MCF 10A (cell line): ENCODE measurements at regions not wholly inside any gene's neighbourhood (a gene's known extent, or its start where the extent isn't known, plus 50 kb on each side); places are given as distances from the start of the nearest gene placed in this dataset.

ENCODE experiments used
- BruUV-seq: library from RNA; stranded (reverse); fragments of 400-500 nt; replicated peaks from 2 replicates; lab custom pipeline; 2021; lab: Mats Ljungman, UMichigan
- CTCF ChIA-PET: fragments of 300-600 bp; sonication (Branson Sonifier 250); formaldehyde crosslinking; extraction: SDS; loops from one replicate; lab custom pipeline; 2021; ENCODE audit warnings: antibody characterized with exemption, inconsistent platforms; lab: Yijun Ruan, JAX
- POLR2A ChIA-PET: fragments of 300-600, 350-650 bp; sonication (Branson Sonifier 250); formaldehyde crosslinking; extraction: SDS; loops from one replicate; lab custom pipeline; 2020; ENCODE audit warnings: antibody characterized with exemption, inconsistent platforms; lab: Yijun Ruan, JAX
- DNase-seq: peaks from one replicate; pipeline ENCODE4 v3.0.0-alpha.2; 2018; ENCODE audit not compliant: unreplicated experiment
- H3K27ac Mint-ChIP-seq: one replicate; pipeline ENCODE4 v1.8.0; 2022; ENCODE audit warnings: mild to moderate bottlenecking, low read depth, mixed read lengths; ENCODE audit not compliant: unreplicated experiment
- H3K27me3 Mint-ChIP-seq: one replicate; pipeline ENCODE4 v1.8.0; 2022; ENCODE audit warnings: mixed read lengths; ENCODE audit not compliant: insufficient read depth, unreplicated experiment
- H3K36me3 Mint-ChIP-seq: one replicate; pipeline ENCODE4 v1.8.0; 2022; ENCODE audit warnings: mild to moderate bottlenecking, moderate library complexity, mixed read lengths; ENCODE audit not compliant: insufficient read depth, unreplicated experiment
- H3K4me1 Mint-ChIP-seq: one replicate; pipeline ENCODE4 v1.8.0; 2022; ENCODE audit warnings: mixed read lengths; ENCODE audit not compliant: insufficient read depth, unreplicated experiment
- H3K4me3 Mint-ChIP-seq: one replicate; pipeline ENCODE4 v1.8.0; 2022; ENCODE audit warnings: mild to moderate bottlenecking, moderate library complexity, mixed read lengths; ENCODE audit not compliant: unreplicated experiment
- H3K9me3 Mint-ChIP-seq: one replicate; pipeline ENCODE4 v1.8.0; 2022; ENCODE audit warnings: mixed read lengths; ENCODE audit not compliant: unreplicated experiment
- CTCF ChIP-seq: fragments of 200-600 bp; IDR thresholded peaks from one replicate; pipeline ENCODE4 v1.8.0; 2022; ENCODE audit warnings: antibody characterized with exemption, mild to moderate bottlenecking; ENCODE audit not compliant: unreplicated experiment
- intact Hi-C: fragments of 100-400 bp; cut with micrococcal nuclease; formaldehyde crosslinking; loops from 2 replicates; pipeline ENCODE4 v1.14.1; 2022

- CTCF ChIA-PET: no interaction called here
- intact Hi-C loops: no loop called here
- H3K27me3 Mint-ChIP-seq: no peaks in the 10 kb centered on the region
- H3K27ac Mint-ChIP-seq: no peak overlapping the region
- no TSS peak for BruUV-seq
- DNase-seq: no peak
- peaks cover 7% of the 10 kb centered on the region for H3K36me3 Mint-ChIP-seq
- POLR2A ChIA-PET: no interaction called here
- no peaks in the 10 kb centered on the region for H3K4me1 Mint-ChIP-seq
- H3K4me3 Mint-ChIP-seq: no peak overlapping the region
- H3K9me3 Mint-ChIP-seq: no peaks in the 10 kb centered on the region
- no peak for TF ChIP-seq CTCF
Measured at GRCh38 chr14:98385851-98386250, 886.1 kb downstream of the BCL11B start.

- H3K27me3 Mint-ChIP-seq: no peaks in the 10 kb centered on the region
- no peak overlapping the region for H3K4me3 Mint-ChIP-seq
- H3K9me3 Mint-ChIP-seq: no peaks in the 10 kb centered on the region
- H3K27ac Mint-ChIP-seq: no peak overlapping the region
- H3K36me3 Mint-ChIP-seq: no peaks in the 10 kb centered on the region
- no TSS peak for BruUV-seq
- no peak for TF ChIP-seq CTCF
- no peaks in the 10 kb centered on the region for H3K4me1 Mint-ChIP-seq
- ChIA-PET CTCF (interaction anchor here (0.7 kb wide), 2 partner anchors 365 to 396 kb away, joined by 3 to 5 read pairs; no protein-coding TSS in a partner anchor), POLR2A (no interaction called here)
- DNase-seq: no peak
- intact Hi-C loops: no loop called here
Measured at GRCh38 chr14:98391061-98391460, 880.9 kb downstream of the BCL11B start.

GRCh38 chr14:98393527-98393926 is 878.5 kb downstream of the BCL11B start:
- BruUV-seq: no TSS peak
- CTCF ChIA-PET: no interaction called here
- intact Hi-C loops: no loop called here
- no peak overlapping the region for H3K4me3 Mint-ChIP-seq
- no peaks in the 10 kb centered on the region for H3K9me3 Mint-ChIP-seq
- H3K36me3 Mint-ChIP-seq: no peaks in the 10 kb centered on the region
- POLR2A ChIA-PET: interaction anchor here (0.5 to 1.0 kb wide), 2 partner anchors 104 to 273 kb away, joined by 3 read pairs; no protein-coding TSS in a partner anchor
- no peak overlapping the region for H3K27ac Mint-ChIP-seq
- no peak for DNase-seq
- no peaks in the 10 kb centered on the region for H3K27me3 Mint-ChIP-seq
- H3K4me1 Mint-ChIP-seq: no peaks in the 10 kb centered on the region
- no peak for TF ChIP-seq CTCF

GRCh38 chr14:98404811-98405210 is 867.2 kb downstream of the BCL11B start:
- intact Hi-C loops: no loop called here
- Mint-ChIP-seq H3K4me3 (no peak overlapping the region), H3K4me1 (no peaks in the 10 kb centered on the region), H3K9me3 (no peaks in the 10 kb centered on the region), H3K27me3 (no peaks in the 10 kb centered on the region), H3K36me3 (no peaks in the 10 kb centered on the region), H3K27ac (no peak overlapping the region)
- ChIA-PET CTCF (no interaction called here), POLR2A (no interaction called here)
- DNase-seq: no peak
- TF ChIP-seq CTCF: no peak
- no TSS peak for BruUV-seq
